NCI-H1694 treated with DMSO at 0.1 percent for 48 hours (cell line): ENCODE measurements at regions not wholly inside any gene's neighbourhood (a gene's known extent, or its start where the extent isn't known, plus 50 kb on each side); places are given as distances from the start of the nearest gene placed in this dataset.
"Not testable (repeated sequence)": the region's sequence is repeated elsewhere in the genome, so short reads cannot be mapped to it uniquely, and the experiment has no call there.

Source experiments
- DNase-seq: peaks from one replicate; lab custom pipeline; 2025; lab: John Stamatoyannopoulos, UW

GRCh38 chr3:194950906-194951628 is 265.4 kb downstream of the FAM43A start:
- DNase-seq, result no peak

- DNase-seq, result not testable (repeated sequence)
Observed at GRCh38 chr3:194951629-194951920, 265.9 kb downstream of the FAM43A start.

GRCh38 chr3:194951931-194952582 is 266.4 kb downstream of the FAM43A start:
- DNase-seq, result no peak

GRCh38 chr3:194952841-194953241 is 267.2 kb downstream of the FAM43A start:
- DNase-seq, result no peak

- no peak for DNase-seq
Observed at GRCh38 chr3:194953291-194953690, 267.6 kb downstream of the FAM43A start.

GRCh38 chr3:194955546-194955945 is 269.9 kb downstream of the FAM43A start:
- DNase-seq, result no peak

- no peak for DNase-seq
Observed at GRCh38 chr3:194955979-194956696, 270.5 kb downstream of the FAM43A start.

GRCh38 chr3:194956697-194957396 is 271.2 kb downstream of the FAM43A start:
- no peak for DNase-seq

- DNase-seq, result no peak
Observed at GRCh38 chr3:194957743-194958240, 272.1 kb downstream of the FAM43A start.

- DNase-seq, result no peak
Observed at GRCh38 chr3:194959217-194959616, 273.5 kb downstream of the FAM43A start.

GRCh38 chr3:194959666-194960065 is 274.0 kb downstream of the FAM43A start:
- not testable (repeated sequence) for DNase-seq

- DNase-seq, result no peak
Observed at GRCh38 chr3:194960446-194961032, 274.9 kb downstream of the FAM43A start.

- DNase-seq, result no peak
Observed at GRCh38 chr3:194961149-194961548, 275.5 kb downstream of the FAM43A start.

- no peak for DNase-seq
Observed at GRCh38 chr3:194961571-194961970, 275.9 kb downstream of the FAM43A start.

GRCh38 chr3:194962056-194962455 is 276.4 kb downstream of the FAM43A start:
- no peak for DNase-seq

- no peak for DNase-seq
Observed at GRCh38 chr3:194964809-194965208, 279.1 kb downstream of the FAM43A start.

- no peak for DNase-seq
Observed at GRCh38 chr3:194967151-194968117, 281.8 kb downstream of the FAM43A start.

- DNase-seq, result no peak
Observed at GRCh38 chr3:194970066-194970465, 284.4 kb downstream of the FAM43A start.

GRCh38 chr3:194971009-194971408 is 285.3 kb downstream of the FAM43A start:
- DNase-seq, result no peak

GRCh38 chr3:194971965-194972364 is 286.3 kb downstream of the FAM43A start:
- DNase-seq, result no peak

GRCh38 chr3:194972641-194973040 is 287.0 kb downstream of the FAM43A start:
- DNase-seq, result no peak
